Hematopoietic multipotent progenitor cell treated with erythropoietin and hydrocortisone succinate and interleukin-3 and kit ligand, for 6 days (in vitro differentiated cells): ENCODE measurements at regions not wholly inside any gene's neighbourhood (a gene's known extent, or its start where the extent isn't known, plus 50 kb on each side); places are given as distances from the start of the nearest gene placed in this dataset.
A peak's percentile ranks its signal among the peaks of the same experiment; 100 is the strongest.
"Not testable (repeated sequence)": the region's sequence is repeated elsewhere in the genome, so short reads cannot be mapped to it uniquely, and the experiment has no call there.

Experiments
- DNase-seq: peaks from one replicate; pipeline ENCODE4 v3.0.0-alpha.2; 2015

DNA sequence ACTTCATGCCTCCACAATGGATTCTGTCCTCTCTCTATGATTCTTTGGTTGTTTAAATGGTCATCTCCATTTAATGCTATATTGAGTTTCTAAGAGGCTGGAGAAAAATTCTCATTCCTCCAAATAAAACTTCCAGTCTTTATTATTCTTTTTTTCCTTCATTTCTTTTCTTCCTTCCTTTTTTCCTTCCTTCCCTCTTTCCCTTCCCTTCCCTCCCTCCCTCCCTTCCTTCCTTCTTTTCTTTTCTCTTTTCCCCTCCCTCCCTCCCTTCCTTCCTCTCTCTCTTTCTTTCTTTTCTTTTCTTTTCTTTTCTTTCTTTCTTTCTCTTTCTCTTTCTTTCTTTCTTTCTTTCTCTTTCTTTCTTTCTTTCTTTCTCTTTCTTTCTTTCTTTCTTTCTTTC, 386.1 kb upstream of the PROX1 start:
- not testable (repeated sequence) for DNase-seq

DNA sequence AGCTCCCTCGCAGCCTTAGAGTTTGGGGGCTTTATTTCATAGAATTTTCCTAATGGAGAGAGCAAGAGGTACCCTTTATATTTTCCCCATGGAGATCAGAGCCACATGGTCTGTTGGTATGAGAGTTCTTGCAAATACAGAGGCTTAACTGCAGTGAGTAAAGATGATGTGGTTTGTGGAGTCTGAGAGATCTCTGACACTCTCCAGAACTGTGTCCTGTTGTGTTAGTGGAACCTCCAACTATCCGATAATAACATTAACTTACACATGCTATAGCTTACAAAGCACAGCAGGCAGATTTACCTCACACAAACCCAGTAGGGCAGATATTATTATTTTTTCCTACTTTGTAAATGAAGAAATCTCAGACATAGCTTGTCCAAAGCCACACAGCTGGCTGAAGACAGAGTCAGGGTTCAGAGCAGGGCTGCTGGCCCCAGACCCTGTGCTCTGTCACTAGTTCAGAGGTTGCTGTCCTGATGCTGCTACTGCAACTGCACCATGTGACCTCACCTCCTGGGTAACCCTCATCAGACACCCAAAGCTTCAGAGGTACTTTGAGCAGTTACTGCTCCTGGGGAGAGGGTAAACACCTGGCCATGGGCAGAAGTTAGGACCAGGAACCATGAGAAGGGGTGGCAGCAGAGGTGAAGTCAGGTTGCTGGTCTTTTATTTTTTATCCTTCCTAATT, 384.8 kb upstream of the PROX1 start:
- DNase-seq = no peak

DNA sequence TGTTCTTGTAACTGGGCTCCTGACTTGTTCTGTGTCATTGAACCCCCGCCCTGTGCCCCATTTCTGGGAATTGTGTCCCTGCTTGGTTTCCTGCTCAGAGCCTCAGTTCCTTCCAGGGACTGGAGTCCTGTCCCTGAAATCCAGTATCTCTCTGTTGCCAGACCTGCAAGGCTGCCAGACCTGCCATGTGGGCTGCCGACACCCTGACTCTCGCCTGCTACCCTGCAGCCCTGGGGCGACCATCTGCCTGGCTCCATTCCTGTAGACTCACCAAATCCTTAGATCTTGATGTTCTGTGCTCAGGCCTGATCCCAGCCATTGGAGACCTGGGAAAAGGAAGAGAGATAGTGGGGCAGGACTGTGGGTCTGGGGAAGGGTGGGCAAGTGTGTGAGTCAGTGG, 383.3 kb upstream of the PROX1 start:
- no peak for DNase-seq

DNA sequence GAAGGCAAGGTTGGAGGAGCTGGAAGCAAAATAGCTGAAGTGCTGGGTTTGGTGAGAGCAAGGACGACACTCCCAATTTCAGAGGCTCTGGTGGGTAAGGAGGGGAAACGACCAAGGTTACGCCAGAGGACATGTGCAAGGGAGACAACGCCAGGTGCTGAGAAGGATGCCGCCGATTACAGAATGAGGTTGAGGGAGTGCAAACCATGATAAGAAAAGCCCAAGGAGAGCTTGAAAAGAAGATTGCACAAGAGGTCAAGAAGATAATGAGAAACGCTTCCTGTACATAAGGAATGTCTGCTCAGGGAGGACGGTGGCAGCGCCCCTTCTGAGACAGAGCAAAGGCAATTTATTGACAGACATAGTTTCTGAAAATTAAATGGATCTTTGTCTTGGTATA, 382.0 kb upstream of the PROX1 start:
- DNase-seq = no peak

DNA sequence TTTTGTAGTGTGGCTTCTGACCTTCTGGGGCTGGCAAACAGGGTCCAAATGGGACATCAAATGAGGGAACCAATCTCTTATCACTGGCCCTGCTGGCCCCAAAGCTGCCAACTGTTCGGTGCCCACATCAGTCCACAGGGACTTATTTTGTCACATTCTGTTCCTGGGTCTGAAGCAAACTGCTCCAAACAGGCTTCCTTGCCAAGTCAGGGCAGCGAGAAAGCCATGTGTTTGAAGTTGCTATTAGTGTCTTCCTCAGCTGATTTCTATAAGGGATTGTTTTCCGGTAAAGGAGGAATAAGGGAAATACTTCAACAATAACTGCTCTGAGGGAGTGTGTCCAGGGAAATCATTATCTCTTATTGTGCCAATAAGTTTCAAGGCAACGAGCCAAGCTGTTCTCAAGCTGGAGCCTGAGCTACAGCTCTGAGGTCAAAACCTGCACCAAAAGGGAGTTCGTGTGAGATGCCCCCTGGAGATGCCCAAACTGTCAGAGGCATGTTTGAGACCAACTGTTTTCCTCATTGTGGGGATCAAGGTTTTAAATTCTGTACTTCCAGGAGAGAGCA, 381.4 kb upstream of the PROX1 start:
- no peak for DNase-seq

DNA sequence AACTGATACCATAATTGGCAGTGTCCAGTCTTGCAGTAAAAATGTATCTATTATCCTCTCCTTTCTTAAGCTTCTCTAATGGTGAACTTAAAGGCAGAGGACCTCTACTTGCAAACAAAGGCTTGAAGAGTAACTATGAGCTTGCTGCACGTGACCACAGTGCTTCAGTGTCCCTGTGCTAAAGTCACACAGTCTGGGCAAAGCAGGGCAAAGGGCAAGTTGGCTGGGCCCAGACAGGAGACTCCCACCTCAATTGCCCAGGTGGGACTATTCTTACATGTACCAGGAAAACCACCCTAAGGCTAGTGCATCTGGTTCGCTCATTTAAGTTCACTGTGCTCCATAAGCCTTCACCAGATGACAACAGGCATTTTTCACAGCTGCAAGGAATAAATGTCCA, 374.2 kb upstream of the PROX1 start:
- DNase-seq = no peak

DNA sequence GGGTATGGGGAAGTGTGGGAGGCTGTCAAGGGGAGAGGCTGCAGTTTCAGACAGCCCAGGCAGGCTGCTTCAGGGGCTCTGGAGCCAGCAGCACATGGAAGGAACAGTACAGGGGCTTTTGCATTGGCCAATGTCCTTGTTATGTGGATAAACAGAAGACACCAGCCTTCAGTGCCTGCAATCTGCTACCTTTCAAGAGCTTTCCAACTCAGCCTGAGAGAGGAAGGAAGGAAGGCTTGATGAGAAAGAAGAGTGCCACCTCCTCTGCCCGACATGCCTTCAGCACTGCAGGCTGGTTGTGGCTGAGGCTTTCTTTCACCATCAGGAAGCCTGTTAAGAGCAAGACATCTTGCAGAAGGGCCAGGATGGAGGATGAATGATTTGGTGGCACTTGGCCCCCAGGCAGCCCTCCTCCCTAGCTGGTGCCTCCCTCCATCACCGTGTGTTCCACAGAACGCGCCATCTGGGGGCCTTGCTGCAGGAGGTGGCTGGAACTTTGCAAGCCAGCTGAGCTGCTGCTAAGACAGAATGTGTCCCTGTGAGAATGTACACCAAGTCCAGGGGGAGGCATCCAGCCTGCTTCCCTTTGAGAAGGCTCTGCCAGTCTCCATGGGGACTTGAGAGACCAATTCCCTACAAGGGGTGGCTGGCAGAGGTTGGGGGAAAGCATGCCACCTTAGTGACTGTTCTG, 372.4 kb upstream of the PROX1 start:
- DNase-seq = no peak

DNA sequence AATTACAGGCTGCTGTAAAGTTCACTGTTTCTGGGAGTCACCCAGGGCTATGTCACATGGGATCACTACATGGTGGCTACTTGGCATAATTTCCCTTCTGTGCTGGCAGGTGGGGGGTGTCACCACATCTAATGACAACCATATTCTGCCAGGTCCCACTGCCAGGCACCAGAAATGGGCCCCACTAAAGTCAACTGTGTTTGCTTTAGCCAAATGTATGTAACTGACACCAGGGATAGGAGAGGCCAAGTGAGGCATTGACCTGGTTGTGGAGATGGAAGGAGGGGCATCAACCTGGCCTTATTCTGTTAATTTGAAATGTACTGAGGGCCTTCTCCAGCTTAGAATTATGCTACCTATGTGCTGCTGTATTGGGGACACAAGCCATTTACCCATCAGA, 370.6 kb upstream of the PROX1 start:
- no peak for DNase-seq

DNA sequence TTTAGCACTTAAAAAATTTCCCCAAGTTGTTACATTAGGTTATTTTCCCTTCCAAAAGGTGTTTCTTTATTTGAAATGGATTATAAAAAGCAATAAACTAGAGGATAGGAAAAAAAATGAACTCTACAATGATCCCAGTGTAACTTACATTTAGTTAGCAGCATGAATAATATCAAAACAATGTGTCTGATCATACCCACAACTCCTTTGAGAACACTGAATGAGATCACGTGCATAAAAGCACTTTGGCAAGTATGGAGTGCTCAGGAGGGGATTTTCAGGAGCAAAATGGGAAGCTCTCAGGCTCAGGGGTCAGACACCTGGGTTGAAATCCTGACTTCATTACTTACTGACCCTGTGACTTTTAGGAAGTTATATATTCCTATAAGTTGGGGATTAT, 369.7 kb upstream of the PROX1 start:
- DNase-seq = no peak

DNA sequence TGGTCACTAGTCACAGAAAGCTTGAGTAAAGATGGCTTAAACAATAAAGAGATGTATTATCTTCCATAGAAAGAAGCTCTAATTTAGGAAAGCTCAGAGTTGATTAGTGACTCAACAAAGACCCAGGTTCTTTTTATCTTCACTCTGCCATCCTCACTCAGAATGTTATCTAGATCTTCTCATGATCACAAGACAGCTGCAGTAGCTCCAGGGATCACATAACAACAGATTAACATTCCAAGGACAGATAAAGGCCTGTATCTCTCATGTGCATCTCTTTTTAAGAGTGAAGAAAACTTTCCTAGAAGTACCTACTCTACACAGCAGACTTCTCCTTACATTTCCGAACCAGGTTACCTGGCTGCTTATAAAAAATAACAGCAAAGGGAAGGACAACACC, 368.7 kb upstream of the PROX1 start:
- DNase-seq = no peak

DNA sequence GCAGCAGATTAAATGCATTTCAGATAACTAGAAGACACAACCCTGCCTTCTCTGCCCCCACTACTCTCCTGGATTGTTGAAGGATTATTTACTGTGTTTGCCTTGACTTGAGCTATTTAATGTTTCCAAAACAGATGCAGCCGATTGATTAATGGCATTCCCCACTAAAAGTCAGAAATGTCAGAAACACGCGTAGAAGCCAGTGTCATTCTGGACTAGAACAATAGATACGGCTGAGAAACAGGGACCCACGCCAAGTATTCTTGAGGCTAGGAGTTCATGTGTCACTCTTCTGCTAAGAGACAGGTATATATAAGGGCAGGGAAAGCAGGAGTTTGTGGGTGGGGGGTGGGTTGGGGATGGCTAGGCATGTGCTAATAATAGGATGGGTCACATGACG, 366.7 kb upstream of the PROX1 start:
- no peak for DNase-seq

DNA sequence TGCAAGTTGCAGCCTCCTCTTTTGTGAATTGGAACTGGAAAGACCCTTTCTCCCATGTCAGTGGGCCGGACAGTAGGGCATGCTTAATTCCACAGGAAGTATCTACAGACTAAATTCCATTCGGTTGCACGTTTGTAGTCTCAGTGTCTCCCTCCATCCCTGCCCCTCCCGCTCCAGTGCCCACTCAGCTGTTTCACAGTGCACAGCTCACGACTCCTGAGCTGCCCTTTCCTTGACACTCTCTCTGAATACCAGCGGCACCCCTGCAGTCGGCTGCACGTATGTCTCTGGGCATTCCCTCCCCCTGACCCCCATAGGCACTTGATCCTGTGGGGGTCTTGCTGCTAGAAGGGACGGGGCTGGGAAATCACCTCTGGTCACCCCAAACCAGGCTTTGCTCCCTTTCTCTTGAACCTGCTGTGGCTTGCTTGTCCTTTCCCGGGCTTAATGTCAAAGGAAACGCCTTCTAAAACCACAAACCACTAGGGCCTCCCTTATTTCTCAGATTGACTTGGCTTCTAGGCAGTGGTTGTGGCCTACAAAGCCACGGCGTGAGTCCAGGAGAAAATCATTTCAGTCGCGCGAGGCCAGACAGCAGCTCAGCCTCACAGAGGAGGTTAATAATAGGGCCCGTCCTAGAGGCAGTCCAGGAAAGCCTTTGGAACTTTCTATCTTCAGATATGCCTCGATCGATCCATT, 365.3 kb upstream of the PROX1 start:
- peak; percentile 7 for DNase-seq

DNA sequence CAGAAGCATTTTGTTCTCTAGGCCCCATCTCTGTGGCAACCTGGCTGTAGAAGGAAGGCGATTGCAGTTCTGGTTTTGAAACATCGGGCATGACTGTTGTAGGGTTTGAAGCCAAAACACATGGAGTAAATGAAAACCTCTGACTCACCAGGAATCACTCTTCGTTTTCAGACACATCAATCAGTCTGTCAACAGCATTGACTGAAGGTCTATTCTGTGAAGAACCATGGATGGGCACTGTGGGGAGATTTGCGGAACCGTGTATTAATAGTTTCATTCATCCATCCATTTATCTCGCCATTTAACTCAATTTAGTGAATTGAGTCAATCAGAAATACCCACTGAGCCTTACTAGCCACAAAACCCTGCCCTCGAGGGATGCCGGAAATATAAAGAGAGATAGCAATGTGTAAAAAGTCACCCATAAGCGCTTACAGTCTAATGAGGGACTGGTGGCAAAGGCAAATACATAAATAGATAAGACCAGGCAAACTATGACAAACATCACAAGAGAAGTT, 364.6 kb upstream of the PROX1 start:
- DNase-seq = no peak

DNA sequence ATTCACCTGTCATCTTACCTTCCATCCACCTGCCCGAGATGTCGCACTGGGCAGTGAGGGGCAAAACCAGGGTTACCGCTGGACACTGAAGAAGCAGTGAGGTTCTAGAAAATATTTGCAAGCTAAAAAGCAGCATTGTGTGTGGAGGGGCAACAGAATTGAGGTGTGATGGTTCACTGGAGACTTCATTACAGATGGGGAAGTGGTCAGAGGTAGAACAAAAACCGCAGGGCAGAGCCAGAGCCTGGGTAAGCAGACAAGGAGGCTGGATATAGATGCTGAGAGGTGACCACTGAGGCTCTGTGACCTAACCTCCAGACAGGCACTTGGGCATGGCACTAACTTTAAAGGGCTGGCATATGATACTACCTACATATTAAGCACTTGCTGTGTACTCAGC, 363.9 kb upstream of the PROX1 start:
- DNase-seq = no peak

DNA sequence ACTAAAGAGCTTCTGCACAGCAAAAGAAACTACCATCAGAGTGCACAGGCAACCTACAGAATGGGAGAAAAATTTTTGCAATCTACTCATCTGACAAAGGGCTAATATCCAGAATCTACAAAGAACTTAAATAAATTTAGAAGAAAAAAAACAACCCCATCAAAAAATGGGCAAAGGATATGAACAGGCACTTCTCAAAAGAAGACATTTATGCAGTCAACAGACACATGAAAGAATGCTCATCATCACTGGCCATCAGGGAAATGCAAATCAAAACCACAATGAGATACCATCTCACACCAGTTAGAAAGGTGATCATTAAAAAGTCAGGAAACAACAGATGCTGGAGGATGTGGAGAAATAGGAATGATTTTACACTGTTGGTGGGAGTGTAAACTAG, 351.0 kb upstream of the PROX1 start:
- DNase-seq = not testable (repeated sequence)

DNA sequence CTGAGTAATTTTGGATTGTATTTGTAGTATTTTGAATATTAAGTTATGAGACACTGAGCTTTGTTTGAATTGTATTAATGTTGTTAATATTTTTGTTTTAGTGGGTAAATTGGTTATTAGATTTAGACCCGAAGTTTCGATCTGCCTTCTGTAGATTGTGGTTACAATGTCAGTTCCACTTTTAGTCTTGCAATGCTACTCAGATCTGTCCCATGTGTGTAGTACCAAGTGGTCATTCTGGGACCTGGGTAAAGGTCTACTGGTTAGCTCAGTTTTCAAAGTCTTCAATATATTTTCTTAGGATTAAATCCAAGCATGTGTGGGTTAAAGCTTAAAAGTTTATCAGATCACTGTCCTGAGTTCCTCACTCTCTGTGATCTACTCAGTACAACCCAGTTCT, 346.5 kb upstream of the PROX1 start:
- DNase-seq = no peak

DNA sequence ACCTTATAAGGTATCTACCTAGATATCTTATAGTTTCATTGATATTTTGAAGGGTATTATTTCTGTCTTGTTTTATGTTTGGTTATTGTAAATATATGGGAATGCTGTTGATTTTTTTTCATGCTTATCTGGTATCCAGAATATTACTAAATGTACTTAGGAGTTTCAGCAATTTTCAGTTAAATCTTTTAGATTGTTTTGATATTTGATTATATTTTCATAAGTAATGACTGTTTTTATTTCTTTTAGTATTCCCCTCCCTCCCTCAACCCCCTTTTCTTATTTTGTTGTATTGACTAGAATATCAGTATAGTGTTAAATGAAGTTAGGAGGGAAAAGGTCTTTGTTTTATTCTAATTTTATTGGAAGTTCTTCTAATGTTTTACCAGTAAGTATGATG, 344.4 kb upstream of the PROX1 start:
- no peak for DNase-seq

DNA sequence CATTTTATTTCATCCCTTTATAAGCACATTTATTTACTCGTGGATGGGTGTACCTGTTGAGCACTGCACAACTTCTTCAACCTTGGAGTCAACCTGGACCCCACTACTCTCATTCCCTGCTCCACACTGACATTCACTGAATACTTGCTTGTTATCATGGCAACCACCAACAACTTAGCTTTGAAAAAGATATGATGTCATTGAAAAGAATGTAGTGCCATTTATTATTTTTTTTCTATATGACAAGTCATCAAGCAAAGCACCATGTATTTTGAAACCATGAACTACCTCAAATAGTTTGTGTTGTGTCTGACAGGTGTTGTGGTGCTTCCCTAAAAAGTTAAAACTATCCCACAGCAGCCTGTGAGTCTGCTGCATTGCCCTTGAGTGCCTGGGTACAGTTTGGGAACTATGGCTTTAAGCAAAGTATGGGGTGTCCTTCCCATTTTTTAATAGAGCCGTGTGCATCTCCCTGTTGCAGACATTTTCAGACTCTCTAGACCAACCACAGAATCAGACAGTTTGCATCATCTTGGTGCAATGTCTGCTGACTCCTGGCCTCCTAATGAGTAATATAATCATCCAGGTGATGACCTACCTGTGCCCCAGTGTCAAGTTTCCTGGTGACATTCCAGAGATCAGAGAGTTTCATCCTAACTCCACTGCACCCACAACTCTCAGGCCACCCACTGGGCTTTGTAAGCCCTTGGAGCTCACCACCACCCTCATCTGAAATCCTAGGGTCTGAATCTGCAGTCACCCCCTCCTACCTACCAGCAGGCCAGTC, 339.7 kb upstream of the PROX1 start:
- DNase-seq = no peak

DNA sequence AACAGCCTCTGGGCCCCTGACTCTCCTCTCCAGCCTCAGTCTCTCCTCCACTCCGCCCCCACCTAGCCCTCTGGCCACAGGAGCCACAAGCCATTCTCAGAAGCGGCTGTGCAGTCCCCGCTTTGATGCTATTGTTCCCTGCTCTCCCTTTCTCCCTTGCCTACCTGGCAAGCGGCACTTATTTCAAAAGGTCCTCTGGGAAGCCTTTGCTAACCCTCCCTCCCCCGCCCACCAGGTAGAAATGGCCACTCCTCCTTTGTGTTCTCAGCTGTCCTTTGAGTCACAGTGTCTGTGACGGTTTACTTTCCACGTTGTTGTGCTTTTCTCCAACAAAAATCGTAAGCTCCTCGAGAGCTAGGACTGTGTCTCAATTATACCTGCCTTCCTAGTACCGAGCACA, 338.4 kb upstream of the PROX1 start:
- no peak for DNase-seq

DNA sequence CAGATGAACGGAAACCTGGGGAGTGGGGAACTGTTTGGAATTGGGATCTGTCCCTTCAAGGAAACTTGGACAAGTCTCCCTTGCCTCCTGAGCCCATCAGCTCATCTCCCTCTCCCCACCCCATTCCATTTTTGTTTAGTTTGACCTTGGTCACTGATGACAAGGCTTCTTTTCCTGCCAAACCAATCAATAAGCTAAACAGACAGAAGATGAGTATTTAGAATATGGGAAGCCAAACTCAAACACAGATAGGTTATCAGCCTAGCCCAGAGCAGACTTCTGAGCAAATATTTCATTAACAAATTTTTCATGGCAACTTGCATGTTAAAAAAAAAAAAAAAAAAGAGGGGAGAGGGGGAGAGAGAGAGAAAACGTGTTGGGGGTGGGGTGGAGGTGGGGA, 337.2 kb upstream of the PROX1 start:
- DNase-seq = no peak

DNA sequence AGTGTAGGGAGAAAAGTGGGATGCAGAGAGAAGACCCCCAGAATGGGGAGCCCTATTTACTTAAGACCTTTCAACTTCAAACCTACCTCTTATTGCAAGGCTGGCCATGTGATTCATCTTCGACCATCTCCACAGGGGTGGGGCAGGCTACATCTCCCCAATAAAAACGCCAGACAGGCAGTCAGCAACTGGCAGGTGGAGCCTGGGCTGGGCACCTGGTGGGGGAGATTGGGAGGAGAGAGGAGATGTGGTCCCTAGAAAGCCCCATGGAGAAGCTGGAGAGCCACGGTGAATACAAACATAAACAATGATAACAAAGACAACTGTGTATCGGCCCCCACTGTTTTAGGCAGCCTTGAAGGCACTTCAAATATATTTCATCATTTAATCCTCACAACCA, 336.7 kb upstream of the PROX1 start:
- DNase-seq = no peak

DNA sequence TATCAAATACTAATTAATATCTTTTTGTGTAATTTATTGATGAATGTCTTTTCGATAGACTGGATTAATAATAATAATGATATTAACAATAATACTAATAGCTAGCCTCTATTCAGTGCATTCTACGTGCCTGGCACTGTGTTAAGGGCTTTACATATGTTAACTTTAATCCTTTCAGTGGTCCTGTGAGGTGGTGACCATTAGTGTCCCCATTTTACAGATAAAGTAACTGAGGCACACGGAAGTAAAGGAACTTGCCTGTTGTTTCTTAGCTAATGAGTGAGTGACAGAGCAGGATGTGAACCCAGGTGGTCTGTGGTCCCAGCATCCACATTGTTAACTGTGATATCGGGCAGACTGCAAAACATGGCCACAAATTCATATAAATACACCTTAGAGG, 335.7 kb upstream of the PROX1 start:
- no peak for DNase-seq

DNA sequence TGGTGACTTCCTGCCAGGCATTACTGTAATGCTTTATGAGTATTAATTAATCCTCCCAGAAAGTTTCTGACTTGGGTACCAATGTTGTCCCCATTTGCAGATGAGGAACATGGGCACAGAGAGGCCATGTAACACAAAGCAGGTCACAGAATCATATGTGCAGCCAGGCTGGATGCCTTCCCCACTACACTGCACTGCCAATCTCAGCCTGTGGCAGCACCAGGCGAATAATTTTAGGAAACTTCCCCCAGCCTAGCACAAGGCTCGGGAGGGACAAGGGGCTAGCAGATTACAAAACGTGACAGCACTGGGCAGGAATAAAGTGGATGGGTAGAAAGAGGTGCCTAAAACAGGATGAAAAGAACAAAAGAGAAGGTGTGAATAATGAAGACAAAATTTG, 331.7 kb upstream of the PROX1 start:
- DNase-seq = no peak
